CD4-positive, alpha-beta memory T cell (primary cell): ENCODE measurements at regions not wholly inside any gene's neighbourhood (a gene's known extent, or its start where the extent isn't known, plus 50 kb on each side); places are given as distances from the start of the nearest gene placed in this dataset.

Experiments used
- CTCF ChIA-PET: fragments of 350-600 bp; sonication (Branson Sonifier 250); formaldehyde crosslinking; loops from one replicate; lab custom pipeline; 2021; ENCODE audit warnings: inconsistent platforms; ENCODE audit not compliant: partially characterized antibody; lab: Charles Lee
- POLR2A ChIA-PET: fragments of 350-600 bp; sonication (Branson Sonifier 250); formaldehyde crosslinking; loops from one replicate; lab custom pipeline; 2021; ENCODE audit not compliant: partially characterized antibody; lab: Charles Lee
- DNase-seq, 5 donors: peaks; one replicate each; pipeline versions ENCODE4 v3.0.0 to v3.0.0-alpha.2; 2020 to 2022; ENCODE audit warnings: mixed read lengths in 1 of 5
- H3K27ac ChIP-seq: one replicate; pipeline ENCODE4 v1.7.0; 2013; ENCODE audit warnings: low read depth, low read length
- H3K27me3 ChIP-seq: 2 replicates; pipeline ENCODE4 v1.7.0; 2013; ENCODE audit warnings: mild to moderate bottlenecking, low read length, moderate library complexity; ENCODE audit not compliant: insufficient read depth
- H3K36me3 ChIP-seq: 2 replicates; pipeline ENCODE4 v1.7.0; 2013; ENCODE audit warnings: mild to moderate bottlenecking, low read length, moderate library complexity; ENCODE audit not compliant: insufficient read depth
- H3K4me1 ChIP-seq: 2 replicates; pipeline ENCODE4 v1.7.0; 2013; ENCODE audit warnings: mild to moderate bottlenecking, low read length, moderate library complexity; ENCODE audit not compliant: insufficient read depth
- H3K4me3 ChIP-seq, 2 donors: one replicate each; pipeline ENCODE4 v1.7.0; 2013; ENCODE audit warnings: low read length in 2 of 2, mild to moderate bottlenecking in 1 of 2
- H3K9me3 ChIP-seq, 2 donors: one replicate each; pipeline ENCODE4 v1.7.0; 2013; ENCODE audit warnings: low read length in 2 of 2, control low read depth in 1 of 2; ENCODE audit not compliant: control insufficient read depth in 1 of 2
- H3K27ac Mint-ChIP-seq, 7 donors: one replicate each; pipeline ENCODE4 v1.8.0; 2020 to 2021; ENCODE audit warnings: mixed read lengths in 7 of 7, mild to moderate bottlenecking in 6 of 7, inconsistent platforms in 3 of 7, moderate library complexity in 3 of 7
- H3K27me3 Mint-ChIP-seq, 2 donors: one replicate each; pipeline ENCODE4 v1.8.0; 2020 to 2021; ENCODE audit warnings: mixed read lengths in 2 of 2
- H3K36me3 Mint-ChIP-seq, 2 donors: one replicate each; pipeline ENCODE4 v1.8.0; 2020 to 2021; ENCODE audit warnings: mixed read lengths in 2 of 2, inconsistent platforms in 1 of 2, mild to moderate bottlenecking in 1 of 2
- H3K4me1 Mint-ChIP-seq, 4 donors: one replicate each; pipeline ENCODE4 v1.8.0; 2020 to 2021; ENCODE audit warnings: mixed read lengths in 4 of 4, mild to moderate bottlenecking in 1 of 4
- H3K4me3 Mint-ChIP-seq, 8 donors: one replicate each; pipeline ENCODE4 v1.8.0; 2020 to 2021; ENCODE audit warnings: mixed read lengths in 8 of 8, mild to moderate bottlenecking in 7 of 8, moderate library complexity in 6 of 8, inconsistent platforms in 3 of 8
- H3K9me3 Mint-ChIP-seq, 8 donors: one replicate each; pipeline ENCODE4 v1.8.0; 2020 to 2021; ENCODE audit warnings: mixed read lengths in 8 of 8, mild to moderate bottlenecking in 5 of 8, inconsistent platforms in 3 of 8, moderate library complexity in 1 of 8
- intact Hi-C: fragments of 100-400 bp; cut with micrococcal nuclease; formaldehyde crosslinking; loops from one replicate; pipeline ENCODE4 v1.15.1; 2023

- Histone ChIP-seq H3K27ac (no peak overlapping the region), H3K4me3 (no peak overlapping the region), H3K4me1 (no peaks in the 10 kb centered on the region), H3K27me3 (no peaks in the 10 kb centered on the region), H3K9me3 (no peaks in the 10 kb centered on the region), H3K36me3 (no peaks in the 10 kb centered on the region)
- Mint-ChIP-seq H3K9me3 (peaks cover 0 to 11% (median 3%) of the 10 kb centered on the region in 8 donors), H3K36me3 (no peaks in the 10 kb centered on the region), H3K4me3 (no peak overlapping the region), H3K27me3 (no peaks in the 10 kb centered on the region), H3K27ac (no peak overlapping the region), H3K4me1 (no peaks in the 10 kb centered on the region)
- ChIA-PET POLR2A (no interaction called here), CTCF (no interaction called here)
- intact Hi-C loops, result no loop called here
- DNase-seq, result no peak
Observed at GRCh38 chr2:133624551-133624950, 56.3 kb upstream of the NCKAP5 start.

GRCh38 chr2:133627741-133628140 is 59.5 kb upstream of the NCKAP5 start:
- CTCF ChIA-PET, result interaction anchor here (0.7 kb wide), 1 partner anchor 12 kb away, joined by 3 read pairs; no protein-coding TSS in a partner anchor

GRCh38 chr2:133633309-133633708 is 65.0 kb upstream of the NCKAP5 start:
- H3K4me1 ChIP-seq, result no peaks in the 10 kb centered on the region
- POLR2A ChIA-PET, result no interaction called here
- CTCF ChIA-PET, result no interaction called here
- H3K27me3 ChIP-seq, result no peaks in the 10 kb centered on the region
- H3K27ac Mint-ChIP-seq, result no peak overlapping the region
- no peak for DNase-seq
- no peaks in the 10 kb centered on the region for H3K4me1 Mint-ChIP-seq
- no peaks in the 10 kb centered on the region for H3K36me3 Mint-ChIP-seq
- no peak overlapping the region for H3K4me3 ChIP-seq
- no peak overlapping the region for H3K4me3 Mint-ChIP-seq
- peaks cover 0 to 3% (median 0%) of the 10 kb centered on the region in 8 donors for H3K9me3 Mint-ChIP-seq
- intact Hi-C loops, result no loop called here
- no peaks in the 10 kb centered on the region for H3K9me3 ChIP-seq
- no peaks in the 10 kb centered on the region for H3K36me3 ChIP-seq
- H3K27me3 Mint-ChIP-seq, result no peaks in the 10 kb centered on the region
- no peak overlapping the region for H3K27ac ChIP-seq

More at GRCh38 chr2:133627741-133628140, 59.5 kb upstream of the NCKAP5 start:
- intact Hi-C loops, result no loop called here
- Mint-ChIP-seq H3K4me1 (no peaks in the 10 kb centered on the region), H3K27ac (no peak overlapping the region), H3K27me3 (no peaks in the 10 kb centered on the region), H3K36me3 (no peaks in the 10 kb centered on the region), H3K9me3 (peaks cover 0 to 6% (median 3%) of the 10 kb centered on the region in 8 donors), H3K4me3 (no peak overlapping the region)
- POLR2A ChIA-PET, result no interaction called here
- no peak for DNase-seq
- Histone ChIP-seq H3K4me3 (no peak overlapping the region), H3K4me1 (no peaks in the 10 kb centered on the region), H3K9me3 (no peaks in the 10 kb centered on the region), H3K27ac (no peak overlapping the region), H3K36me3 (no peaks in the 10 kb centered on the region), H3K27me3 (no peaks in the 10 kb centered on the region)

- POLR2A ChIA-PET, result no interaction called here
- no peak for DNase-seq
- H3K27me3 ChIP-seq, result no peaks in the 10 kb centered on the region
- intact Hi-C loops, result no loop called here
- no peak overlapping the region for H3K4me3 ChIP-seq
- H3K4me1 Mint-ChIP-seq, result no peaks in the 10 kb centered on the region
- H3K36me3 ChIP-seq, result no peaks in the 10 kb centered on the region
- H3K4me3 Mint-ChIP-seq, result no peak overlapping the region
- no peaks in the 10 kb centered on the region for H3K36me3 Mint-ChIP-seq
- H3K9me3 ChIP-seq, result no peaks in the 10 kb centered on the region
- H3K27ac ChIP-seq, result no peak overlapping the region
- no peak overlapping the region for H3K27ac Mint-ChIP-seq
- no peaks in the 10 kb centered on the region for H3K27me3 Mint-ChIP-seq
- H3K4me1 ChIP-seq, result no peaks in the 10 kb centered on the region
- peaks cover 0 to 3% (median 0%) of the 10 kb centered on the region in 8 donors for H3K9me3 Mint-ChIP-seq
- CTCF ChIA-PET, result no interaction called here
Observed at GRCh38 chr2:133633881-133634409, 65.7 kb upstream of the NCKAP5 start.

- Histone ChIP-seq H3K9me3 (no peaks in the 10 kb centered on the region), H3K27me3 (no peaks in the 10 kb centered on the region), H3K4me3 (no peak overlapping the region), H3K36me3 (no peaks in the 10 kb centered on the region), H3K27ac (no peak overlapping the region), H3K4me1 (no peaks in the 10 kb centered on the region)
- intact Hi-C loops, result no loop called here
- CTCF ChIA-PET, result no interaction called here
- POLR2A ChIA-PET, result no interaction called here
- no peaks in the 10 kb centered on the region for H3K4me1 Mint-ChIP-seq
- no peak for DNase-seq
- H3K4me3 Mint-ChIP-seq, result no peak overlapping the region
- H3K27me3 Mint-ChIP-seq, result no peaks in the 10 kb centered on the region
- no peaks in the 10 kb centered on the region for H3K36me3 Mint-ChIP-seq
- no peak overlapping the region for H3K27ac Mint-ChIP-seq
- peaks cover 0 to 3% (median 0%) of the 10 kb centered on the region in 8 donors for H3K9me3 Mint-ChIP-seq
Observed at GRCh38 chr2:133635131-133635530, 66.9 kb upstream of the NCKAP5 start.

GRCh38 chr2:133636287-133636686 is 68.0 kb upstream of the NCKAP5 start:
- peaks cover 0 to 2% (median 0%) of the 10 kb centered on the region in 8 donors for H3K9me3 Mint-ChIP-seq
- H3K27me3 Mint-ChIP-seq, result no peaks in the 10 kb centered on the region
- no peak overlapping the region for H3K4me3 Mint-ChIP-seq
- Histone ChIP-seq H3K4me1 (no peaks in the 10 kb centered on the region), H3K27ac (no peak overlapping the region), H3K9me3 (no peaks in the 10 kb centered on the region), H3K27me3 (no peaks in the 10 kb centered on the region), H3K36me3 (no peaks in the 10 kb centered on the region), H3K4me3 (no peak overlapping the region)
- no peak for DNase-seq
- intact Hi-C loops, result no loop called here
- no peaks in the 10 kb centered on the region for H3K4me1 Mint-ChIP-seq
- H3K36me3 Mint-ChIP-seq, result no peaks in the 10 kb centered on the region
- ChIA-PET CTCF (no interaction called here), POLR2A (no interaction called here)
- H3K27ac Mint-ChIP-seq, result no peak overlapping the region

GRCh38 chr2:133640103-133640502 is 71.8 kb upstream of the NCKAP5 start:
- Histone ChIP-seq H3K27ac (no peak overlapping the region), H3K36me3 (no peaks in the 10 kb centered on the region), H3K27me3 (no peaks in the 10 kb centered on the region), H3K4me3 (no peak overlapping the region), H3K4me1 (no peaks in the 10 kb centered on the region), H3K9me3 (no peaks in the 10 kb centered on the region)
- Mint-ChIP-seq H3K36me3 (no peaks in the 10 kb centered on the region), H3K4me1 (no peaks in the 10 kb centered on the region), H3K27ac (no peak overlapping the region), H3K27me3 (no peaks in the 10 kb centered on the region), H3K9me3 (peaks cover 0 to 6% (median 1%) of the 10 kb centered on the region in 8 donors), H3K4me3 (no peak overlapping the region)
- intact Hi-C loops, result no loop called here
- DNase-seq, result no peak
- POLR2A ChIA-PET, result no interaction called here
- CTCF ChIA-PET, result no interaction called here

- H3K27me3 Mint-ChIP-seq, result no peaks in the 10 kb centered on the region
- H3K4me1 Mint-ChIP-seq, result no peaks in the 10 kb centered on the region
- DNase-seq, result no peak
- peaks cover 0 to 6% (median 1%) of the 10 kb centered on the region in 8 donors for H3K9me3 Mint-ChIP-seq
- POLR2A ChIA-PET, result no interaction called here
- no peak overlapping the region for H3K27ac ChIP-seq
- H3K36me3 Mint-ChIP-seq, result no peaks in the 10 kb centered on the region
- no peak overlapping the region for H3K27ac Mint-ChIP-seq
- H3K4me3 ChIP-seq, result no peak overlapping the region
- no peaks in the 10 kb centered on the region for H3K9me3 ChIP-seq
- H3K27me3 ChIP-seq, result no peaks in the 10 kb centered on the region
- intact Hi-C loops, result no loop called here
- no peaks in the 10 kb centered on the region for H3K36me3 ChIP-seq
- CTCF ChIA-PET, result no interaction called here
- H3K4me3 Mint-ChIP-seq, result no peak overlapping the region
- H3K4me1 ChIP-seq, result no peaks in the 10 kb centered on the region
Observed at GRCh38 chr2:133641497-133641896, 73.2 kb upstream of the NCKAP5 start.
